Right lobe of liver (tissue), 6 donors: ENCODE measurements at regions not wholly inside any gene's neighbourhood (a gene's known extent, or its start where the extent isn't known, plus 50 kb on each side); places are given as distances from the start of the nearest gene placed in this dataset.

Source experiments
- ATAC-seq, 4 donors: fragments of 200-7000 bp; cut with Tn5 transposase; one replicate each; pipeline ENCODE4 v1.9.1; 2020; ENCODE audit warnings: mild to moderate bottlenecking in 4 of 4, moderate library complexity in 4 of 4
- DNase-seq, 3 donors: peaks; one replicate each; pipeline ENCODE4 v3.0.0-alpha.2; 2020
- H3K27ac ChIP-seq, 3 donors: fragments of 200-600 bp; one replicate each; pipeline ENCODE4 v1.8.0; 2022
- H3K27me3 ChIP-seq, 2 donors: fragments of 200-600 bp; one replicate each; pipeline ENCODE4 v1.8.0; 2022
- H3K36me3 ChIP-seq, 4 donors: fragments of 200-600 bp; sonication (generic) in 1 of 4; one replicate each; pipeline versions ENCODE4 v1.5.1 to v1.8.0; 2017 to 2022; ENCODE audit warnings: control low read depth in 1 of 4
- H3K4me1 ChIP-seq, 4 donors: fragments of 200-600 bp; sonication (generic) in 1 of 4; one replicate each; pipeline versions ENCODE4 v1.5.1 to v1.8.0; 2017 to 2022; ENCODE audit warnings: control low read depth in 1 of 4
- H3K4me3 ChIP-seq, 3 donors: fragments of 200-600 bp; one replicate each; pipeline ENCODE4 v1.8.0; 2022
- H3K9me3 ChIP-seq, 4 donors: fragments of 200-600 bp; sonication (generic) in 1 of 4; one replicate each; pipeline versions ENCODE4 v1.5.1 to v1.8.0; 2017 to 2022; ENCODE audit warnings: control low read depth in 1 of 4
- CTCF ChIP-seq, 4 donors: fragments of 200-600 bp in 3 of 4; fragments of 450-650 bp in 1 of 4; IDR thresholded peaks; one replicate each; pipeline versions ENCODE4 v1.5.1 to v1.8.0; 2016 to 2022; ENCODE audit warnings: antibody characterized with exemption in 4 of 4, mild to moderate bottlenecking in 2 of 4
- POLR2A ChIP-seq: fragments of 450-650 bp; IDR thresholded peaks from one replicate; pipeline ENCODE4 v1.6.1; 2017; ENCODE audit warnings: antibody characterized with exemption, mild to moderate bottlenecking
- WGBS: methylation state at CpG from one replicate; pipeline ENCODE4 v1.1.6; 2018; ENCODE audit warnings: low coverage, low lambda C conversion rate; ENCODE audit not compliant: insufficient coverage; ENCODE audit errors: missing lambda C conversion rate; 5-methylcytosine and 5-hydroxymethylcytosine counted together
- intact Hi-C, 2 donors: fragments of 100-400 bp; cut with DNase I; formaldehyde crosslinking; loops; one replicate each; pipeline versions ENCODE4 v1.11.2 to v1.14.1; 2022
- donor health status: DM: no; HTN: yes; CAD: no.
- donor health status: DM: no; HTN: no; CAD: no.
- donor health status: DM: no; HTN: no; CAD: no.
- donor health status: DM: no; HTN: yes; CAD: no.
- donor health status: DM: no; HTN: yes; CAD: no.

- H3K4me1 ChIP-seq: no peaks in the 10 kb centered on the region
- DNase-seq (no peak), ATAC-seq (no peak)
- H3K27ac ChIP-seq: no peak overlapping the region
- H3K27me3 ChIP-seq: no peaks in the 10 kb centered on the region
- intact Hi-C loops: no loop called here
- 50% methylated on average over 1 of the region's 5 CpGs for WGBS
- no peaks in the 10 kb centered on the region for H3K36me3 ChIP-seq
- TF ChIP-seq POLR2A (no peak), CTCF (IDR thresholded peaks at IDR 0.05) (no peak)
- H3K4me3 ChIP-seq: no peak overlapping the region
- no peaks in the 10 kb centered on the region for H3K9me3 ChIP-seq
These were observed 121.9 kb upstream of the PLET1 start for GRCh38 chr11:112382561-112382960.

GRCh38 chr11:112388496-112388895, 127.8 kb upstream of the PLET1 start:
- no peak for DNase-seq
- TF ChIP-seq CTCF (IDR thresholded peaks at IDR 0.05): no peak
- no peaks in the 10 kb centered on the region for H3K9me3 ChIP-seq
- intact Hi-C loops: no loop called here
- ATAC-seq: no peak
- no peaks in the 10 kb centered on the region for H3K4me1 ChIP-seq
- H3K27ac ChIP-seq: no peak overlapping the region
- H3K4me3 ChIP-seq: no peak overlapping the region
- H3K36me3 ChIP-seq: no peaks in the 10 kb centered on the region
- H3K27me3 ChIP-seq: no peaks in the 10 kb centered on the region

- intact Hi-C loops: no loop called here
- Histone ChIP-seq H3K27ac (no peak overlapping the region), H3K36me3 (no peaks in the 10 kb centered on the region), H3K4me1 (no peaks in the 10 kb centered on the region), H3K9me3 (no peaks in the 10 kb centered on the region), H3K4me3 (no peak overlapping the region), H3K27me3 (no peaks in the 10 kb centered on the region)
- 43% methylated on average over 2 of the region's 2 CpGs for WGBS
- no peak for TF ChIP-seq POLR2A
- ATAC-seq: no peak
- DNase-seq: no peak
These were observed 130.4 kb upstream of the PLET1 start for GRCh38 chr11:112391086-112391485.

- DNase-seq: no peak
- intact Hi-C loops: no loop called here
- H3K27ac ChIP-seq: no peak overlapping the region
- no peak overlapping the region for H3K4me3 ChIP-seq
- no peak for ATAC-seq
- H3K9me3 ChIP-seq: no peaks in the 10 kb centered on the region
- no peaks in the 10 kb centered on the region for H3K36me3 ChIP-seq
- H3K4me1 ChIP-seq: no peaks in the 10 kb centered on the region
- no peaks in the 10 kb centered on the region for H3K27me3 ChIP-seq
- WGBS: 49% methylated on average over 5 of the region's 5 CpGs
- TF ChIP-seq CTCF (IDR thresholded peaks at IDR 0.05) (no peak), POLR2A (no peak)
These were observed 132.2 kb upstream of the PLET1 start for GRCh38 chr11:112392904-112393303.

GRCh38 chr11:112394304-112394703, 133.6 kb upstream of the PLET1 start:
- intact Hi-C loops: no loop called here
- 56% methylated on average over 3 of the region's 3 CpGs for WGBS
- ATAC-seq (no peak), DNase-seq (no peak)
- no peaks in the 10 kb centered on the region for H3K27me3 ChIP-seq
- no peaks in the 10 kb centered on the region for H3K9me3 ChIP-seq
- no peaks in the 10 kb centered on the region for H3K4me1 ChIP-seq
- TF ChIP-seq CTCF (IDR thresholded peaks at IDR 0.05) (no peak), POLR2A (no peak)
- no peak overlapping the region for H3K4me3 ChIP-seq
- H3K27ac ChIP-seq: no peak overlapping the region
- no peaks in the 10 kb centered on the region for H3K36me3 ChIP-seq
